ENCODE measurements at regions not wholly inside any gene's neighbourhood (a gene's known extent, or its start where the extent isn't known, plus 50 kb on each side); places are given as distances from the start of the nearest gene placed in this dataset.
"Not testable (repeated sequence)": the region's sequence is repeated elsewhere in the genome, so short reads cannot be mapped to it uniquely, and the experiment has no call there.

- no peak for DNase-seq
Observed at GRCh38 chr9:80796632-80797031, 892.7 kb downstream of the TLE1 start.

- no peak for DNase-seq
Observed at GRCh38 chr9:80794197-80794596, 895.1 kb downstream of the TLE1 start.

GRCh38 chr9:80793706-80794105 lies 895.6 kb downstream of the TLE1 start:
- no peak for DNase-seq

GRCh38 chr9:80792726-80793125 lies 896.6 kb downstream of the TLE1 start:
- DNase-seq, result no peak

- DNase-seq, result no peak
Observed at GRCh38 chr9:80791836-80792235, 897.5 kb downstream of the TLE1 start.

GRCh38 chr9:80790764-80791163 lies 898.6 kb downstream of the TLE1 start:
- DNase-seq, result no peak

GRCh38 chr9:80789831-80790230 lies 899.5 kb downstream of the TLE1 start:
- DNase-seq, result no peak

GRCh38 chr9:80787636-80788035 lies 901.7 kb downstream of the TLE1 start:
- DNase-seq, result no peak

- no peak for DNase-seq
Observed at GRCh38 chr9:80784647-80785046, 904.7 kb downstream of the TLE1 start.

GRCh38 chr9:80775971-80776370 lies 913.4 kb downstream of the TLE1 start:
- DNase-seq, result no peak

GRCh38 chr9:80775530-80775929 lies 913.8 kb downstream of the TLE1 start:
- no peak for DNase-seq

GRCh38 chr9:80771555-80772347 lies 917.6 kb downstream of the TLE1 start:
- DNase-seq, result no peak

GRCh38 chr9:80763536-80763935 lies 925.8 kb downstream of the TLE1 start:
- DNase-seq, result no peak

GRCh38 chr9:80755586-80755985 lies 933.8 kb downstream of the TLE1 start:
- DNase-seq, result no peak

GRCh38 chr9:80747056-80747455 lies 942.3 kb downstream of the TLE1 start:
- not testable (repeated sequence) for DNase-seq

GRCh38 chr9:80732506-80732905 lies 956.8 kb downstream of the TLE1 start:
- DNase-seq, result no peak

- DNase-seq, result no peak
Observed at GRCh38 chr9:80720579-80720978, 968.8 kb downstream of the TLE1 start.

- no peak for DNase-seq
Observed at GRCh38 chr9:80707120-80707519, 982.2 kb downstream of the TLE1 start.

GRCh38 chr9:80701061-80701460 lies 988.3 kb downstream of the TLE1 start:
- DNase-seq, result no peak

- DNase-seq, result no peak
Observed at GRCh38 chr9:80699511-80699998, 989.8 kb downstream of the TLE1 start.

GRCh38 chr9:80698725-80699410 lies 990.5 kb downstream of the TLE1 start:
- DNase-seq, result no peak

- no peak for DNase-seq
Observed at GRCh38 chr9:80692751-80693150, 996.6 kb downstream of the TLE1 start.

- no peak for DNase-seq
Observed at GRCh38 chr9:80691229-80691628, 998.1 kb downstream of the TLE1 start.

GRCh38 chr9:80690349-80690939 lies 998.9 kb downstream of the TLE1 start:
- DNase-seq, result no peak
